Stimulated activated CD4-positive, alpha-beta T cell treated with anti-CD3 and anti-CD28 coated beads, Interleukin-12 subunit alpha, Interleukin-12 subunit beta, amount 100 ng/mL, for 24 hours (primary cell): ENCODE measurements at regions not wholly inside any gene's neighbourhood (a gene's known extent, or its start where the extent isn't known, plus 50 kb on each side); places are given as distances from the start of the nearest gene placed in this dataset.

Experiments used
- DNase-seq, 2 experiments: peaks; one replicate each; pipeline ENCODE4 v3.0.0-alpha.2; 2020; ENCODE audit warnings: low read depth in 2 of 2

DNA sequence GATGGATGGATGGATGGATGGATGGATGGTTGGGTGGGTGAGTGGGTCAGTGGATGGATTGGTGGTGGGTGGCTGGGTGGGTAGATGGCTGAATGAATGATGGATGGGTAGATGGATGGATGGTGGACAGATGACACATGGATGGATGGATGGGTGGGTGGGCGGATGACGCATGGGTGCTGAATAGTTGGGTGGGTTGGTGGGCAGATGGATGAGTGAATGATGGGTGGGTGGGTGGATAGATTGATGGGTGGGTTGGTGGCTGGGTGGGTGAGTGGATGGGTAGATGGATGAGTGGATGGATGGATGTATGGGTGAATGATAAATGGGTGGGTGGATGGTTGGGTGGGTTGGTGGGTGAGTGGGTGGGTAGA is 69.9 kb upstream of the NKX1-1 start:
- no peak for DNase-seq

GRCh38 chr4:1475277-1476139 is 69.3 kb upstream of the NKX1-1 start:
- DNase-seq = no peak

GRCh38 chr4:1474126-1475090 is 68.2 kb upstream of the NKX1-1 start:
- DNase-seq = no peak

- DNase-seq = no peak
These were observed 67.5 kb upstream of the NKX1-1 start for GRCh38 chr4:1473718-1474117.

DNA sequence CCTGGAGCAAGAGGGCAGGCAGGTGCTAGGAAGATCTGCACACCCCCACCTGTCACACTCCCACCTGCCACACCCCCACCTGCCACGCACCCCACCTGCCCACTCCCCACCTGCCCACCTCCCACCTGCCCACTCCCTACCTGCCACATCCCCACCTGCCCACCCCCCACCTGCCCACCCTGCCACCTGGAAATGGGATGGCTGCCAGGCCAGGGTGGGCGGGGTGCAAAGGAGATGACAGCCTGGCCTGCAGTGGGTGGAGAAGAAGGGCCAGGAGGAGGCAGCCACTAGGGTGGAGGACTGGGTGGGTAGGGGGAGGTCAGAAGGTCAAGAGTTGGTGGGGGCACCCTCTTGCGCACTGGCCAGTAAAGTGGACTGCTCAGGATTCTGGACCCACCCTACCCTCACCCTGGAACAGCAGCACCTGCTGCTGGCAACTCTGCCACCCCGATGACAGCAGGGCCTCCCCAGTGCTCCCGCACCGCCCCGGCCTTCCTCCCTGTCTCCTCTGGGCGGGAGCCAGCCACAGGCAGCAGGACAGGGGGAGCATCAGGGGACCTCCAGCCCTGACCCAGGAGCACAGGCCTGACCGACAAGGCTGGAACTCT is 66.8 kb upstream of the NKX1-1 start:
- no peak for DNase-seq

DNA sequence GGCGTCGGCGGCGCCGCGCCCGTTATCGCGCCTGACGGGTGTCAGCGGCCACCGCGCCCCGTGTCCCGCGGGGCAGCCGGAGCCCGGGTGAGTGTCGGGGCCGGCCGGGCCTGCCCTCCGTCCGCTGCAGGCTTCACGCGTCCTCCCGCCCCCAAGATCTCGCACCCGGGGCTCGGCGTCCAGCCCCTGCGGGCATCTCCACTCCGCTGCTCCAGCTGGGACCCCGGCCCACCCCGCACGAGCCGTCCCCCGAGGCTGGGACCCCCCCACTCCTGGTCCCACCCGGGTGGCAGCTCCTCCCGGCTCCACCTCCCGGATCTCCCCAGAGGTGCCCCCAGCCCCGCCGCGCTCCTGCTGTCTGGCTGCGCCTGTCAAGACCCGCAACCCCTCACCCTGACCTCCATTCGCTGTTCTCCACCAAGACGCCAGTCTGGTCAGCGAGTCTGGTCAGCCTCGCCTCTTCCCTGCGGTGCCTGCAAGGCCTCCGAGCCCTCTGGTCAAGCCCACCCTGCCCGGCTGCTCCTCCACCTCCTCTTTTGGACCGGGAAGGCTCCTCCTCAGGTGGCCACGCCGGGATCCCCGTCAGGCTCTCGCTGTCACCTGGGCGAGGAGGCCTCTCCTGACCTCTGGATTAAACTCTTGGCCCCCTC is 66.0 kb upstream of the NKX1-1 start:
- no peak for DNase-seq

GRCh38 chr4:1471443-1472147 is 65.4 kb upstream of the NKX1-1 start:
- DNase-seq = no peak

DNA sequence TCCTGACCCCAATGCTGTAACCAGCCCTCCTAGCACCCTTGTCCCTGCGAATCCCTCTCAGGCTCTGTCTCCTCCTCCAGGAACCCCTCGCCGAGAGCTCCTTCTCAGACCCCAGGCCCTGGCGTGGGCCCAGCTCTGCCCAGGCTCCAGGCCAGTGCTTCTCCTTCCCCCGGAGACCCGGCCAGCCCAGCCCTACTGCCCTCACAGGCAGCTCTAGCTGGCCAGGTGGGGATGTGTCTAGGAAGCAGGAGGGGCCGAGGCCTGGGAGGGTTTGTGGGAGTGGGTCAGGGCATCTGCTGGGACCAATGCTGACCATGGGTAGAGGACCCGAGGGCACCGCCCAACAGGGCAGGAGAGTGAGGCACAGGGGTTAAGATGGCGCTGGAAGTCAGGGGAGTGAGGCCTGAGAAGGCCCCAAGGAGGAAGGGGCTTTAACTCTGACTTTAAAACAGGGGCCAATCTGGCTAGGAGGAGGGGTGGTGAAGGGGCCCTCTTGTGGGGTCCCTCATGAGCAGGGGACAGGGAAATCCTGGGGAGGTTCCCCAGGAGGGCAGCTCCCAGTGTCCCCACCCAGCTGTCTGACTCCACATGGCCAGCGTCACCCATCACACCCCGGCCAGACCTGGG is 64.7 kb upstream of the NKX1-1 start:
- DNase-seq = no peak

DNA sequence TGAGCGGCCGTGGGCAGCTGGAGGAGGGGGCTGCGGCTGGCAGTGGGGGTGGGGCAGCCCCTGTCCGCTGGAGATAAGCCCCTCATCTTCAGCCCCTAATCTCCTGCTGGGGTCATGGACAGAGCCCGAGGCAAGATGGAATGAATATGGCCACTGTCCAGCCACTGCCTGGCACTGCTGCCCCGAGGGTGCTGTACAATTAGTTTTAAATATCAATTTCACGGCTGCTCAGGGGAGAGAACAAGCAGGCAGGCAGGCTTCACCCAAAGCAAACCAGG is 64.1 kb upstream of the NKX1-1 start:
- no peak for DNase-seq

DNA sequence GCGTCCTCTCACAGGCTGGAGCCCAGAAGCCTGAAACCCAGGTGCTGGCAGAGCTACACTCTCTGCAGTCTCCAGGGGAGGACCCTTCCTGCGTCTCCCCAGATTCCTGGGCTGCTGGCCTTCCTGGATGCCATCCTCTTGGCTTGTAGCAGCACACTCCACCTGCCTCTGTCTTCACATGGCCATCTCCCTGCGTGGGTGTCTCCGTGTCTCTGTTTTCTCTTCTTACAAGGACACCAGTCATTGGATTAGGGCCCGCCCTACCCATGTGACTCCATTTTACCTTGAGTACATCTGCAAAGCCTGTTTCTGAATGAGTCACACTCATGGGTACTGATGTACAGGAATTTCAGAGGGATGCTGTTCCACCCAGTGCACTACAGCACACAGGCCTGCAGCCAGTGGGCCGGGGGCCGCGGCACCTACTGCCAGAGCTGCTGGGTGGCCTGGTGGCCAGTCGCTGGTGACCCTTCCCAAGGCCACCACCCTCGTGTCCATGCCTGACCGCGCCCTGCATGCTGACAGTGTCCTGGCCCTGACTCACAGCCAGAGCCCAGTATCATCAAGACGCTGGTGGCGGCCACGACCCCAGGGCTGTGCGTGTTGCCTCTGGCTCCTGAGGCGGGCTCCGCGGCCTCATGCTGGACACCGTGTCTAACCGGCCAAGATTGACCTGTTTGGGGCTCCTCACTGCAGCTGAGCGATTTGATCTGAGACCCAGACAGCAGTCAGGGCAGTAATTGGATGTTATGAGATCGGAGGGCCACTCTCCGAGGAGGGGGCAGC is 63.6 kb upstream of the NKX1-1 start:
- no peak for DNase-seq

GRCh38 chr4:1469043-1469442 is 62.8 kb upstream of the NKX1-1 start:
- no peak for DNase-seq

DNA sequence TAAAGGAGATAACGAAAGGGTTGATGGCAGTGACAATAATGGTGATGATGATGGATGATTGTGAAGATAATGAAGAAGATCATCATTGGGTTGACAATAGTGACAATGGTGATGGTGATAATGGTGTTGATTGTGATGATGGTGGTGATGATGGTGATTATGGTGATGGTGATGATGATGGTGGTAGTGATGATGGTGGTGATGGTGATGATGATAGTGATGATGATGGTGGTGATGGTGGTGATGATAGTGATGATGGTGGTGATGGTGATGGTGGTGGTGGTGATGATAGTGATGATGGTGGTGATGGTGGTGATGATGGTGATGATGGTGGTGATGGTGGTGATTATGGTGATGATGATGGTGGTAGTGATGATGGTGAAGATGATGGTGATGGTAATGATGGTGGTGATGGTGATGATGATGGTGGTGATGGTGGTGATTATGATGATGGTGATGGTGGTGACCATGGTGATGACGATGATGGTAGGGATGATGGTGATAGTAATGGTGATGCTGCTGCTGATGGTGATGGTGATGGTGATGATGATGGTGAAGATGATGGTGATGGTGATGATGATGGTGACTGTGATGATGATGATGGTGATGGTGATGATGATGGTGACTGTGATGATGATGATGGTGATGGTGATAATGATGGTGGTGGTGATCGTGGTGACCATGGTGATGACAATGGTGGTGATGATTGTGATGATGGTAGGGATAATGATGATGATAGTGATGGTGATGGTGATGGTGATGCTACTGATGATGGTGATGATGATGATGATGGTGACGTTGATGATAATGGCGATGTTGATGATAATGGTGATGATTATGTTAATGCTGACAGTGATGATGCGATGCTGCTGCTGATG is 61.6 kb upstream of the NKX1-1 start:
- DNase-seq = no peak

- no peak for DNase-seq
These were observed 60.6 kb upstream of the NKX1-1 start for GRCh38 chr4:1466863-1467165.

DNA sequence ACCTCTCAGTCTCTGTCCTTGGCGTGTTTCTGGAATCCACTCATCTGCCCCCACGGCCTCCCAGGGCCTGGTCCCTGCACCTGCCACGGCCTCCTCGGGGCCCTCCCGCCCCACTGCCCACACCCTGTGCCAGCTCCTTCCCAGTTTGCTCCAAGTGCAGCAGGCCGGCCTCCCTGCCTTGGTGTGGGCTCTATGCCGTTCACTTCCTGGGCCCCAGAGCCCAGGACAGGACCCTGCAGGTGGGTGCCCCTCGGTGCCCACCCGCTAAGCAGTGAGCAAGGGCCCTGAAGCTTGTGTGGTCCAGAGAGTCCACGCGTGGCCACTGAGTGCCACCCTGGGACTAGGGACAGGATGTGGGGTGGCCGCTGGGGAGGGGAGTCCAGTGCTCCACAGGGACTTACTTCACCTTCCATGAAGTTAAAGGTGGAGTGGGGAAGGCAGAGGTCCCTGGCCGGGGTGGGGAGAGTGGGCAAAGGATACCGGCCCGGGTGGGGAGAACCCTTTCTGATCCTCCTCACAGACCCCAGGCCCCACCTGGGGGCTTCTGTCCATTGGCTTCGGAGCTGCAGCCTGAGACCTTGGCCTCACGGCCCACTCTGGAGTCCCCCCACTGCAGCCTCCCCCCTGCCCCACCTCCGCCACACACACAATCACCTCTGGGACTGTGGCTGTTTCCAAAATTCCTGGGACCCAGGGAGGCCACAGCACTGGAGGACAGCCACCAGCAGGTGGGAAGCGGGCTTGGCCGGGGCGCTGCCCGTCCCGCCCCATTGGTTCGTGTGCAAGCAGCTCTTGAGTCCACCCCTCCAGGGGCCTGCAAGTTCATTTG is 60.0 kb upstream of the NKX1-1 start:
- DNase-seq = no peak

DNA sequence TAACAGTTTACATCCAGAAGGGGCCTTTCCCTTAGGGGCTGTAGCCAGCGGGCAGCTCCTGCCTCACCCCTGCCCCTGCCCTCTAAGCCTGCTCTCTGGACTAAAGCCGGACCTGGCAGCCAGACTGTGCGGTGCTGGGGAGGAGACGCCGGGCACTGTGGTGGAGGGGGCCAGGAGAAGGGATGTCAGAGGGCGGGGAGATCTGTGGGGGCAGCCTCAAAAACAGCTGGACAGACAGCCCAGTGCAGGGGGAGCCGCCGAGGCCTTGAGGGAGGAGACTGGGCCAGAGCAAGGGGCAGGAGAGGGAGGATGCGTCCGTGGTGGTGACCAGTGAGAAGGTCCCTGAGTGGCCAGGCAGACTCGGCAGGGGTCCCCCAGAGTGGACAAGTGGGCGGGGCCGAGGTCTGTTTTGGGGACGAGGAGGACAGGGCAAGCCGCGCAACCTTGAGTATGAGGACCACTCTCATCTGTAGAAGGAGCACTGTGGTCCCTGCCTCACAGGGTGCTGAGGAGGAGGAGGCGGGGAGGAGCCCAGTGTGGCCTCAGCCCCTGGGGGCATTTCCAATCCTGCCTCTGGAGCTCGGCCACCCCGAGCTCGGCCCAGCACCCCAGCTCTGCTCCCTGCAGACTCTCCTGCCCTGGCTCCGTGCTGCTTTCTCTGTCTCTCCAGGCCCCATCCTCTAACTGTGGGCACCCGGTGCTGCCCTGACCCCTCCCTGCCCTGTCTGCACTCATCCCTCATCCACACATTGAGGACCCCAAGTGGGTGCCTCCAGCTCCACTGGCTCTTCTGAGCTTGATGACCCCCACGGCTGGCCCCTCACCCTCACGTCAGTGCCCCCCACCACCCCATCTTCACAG is 59.2 kb upstream of the NKX1-1 start:
- no peak for DNase-seq

DNA sequence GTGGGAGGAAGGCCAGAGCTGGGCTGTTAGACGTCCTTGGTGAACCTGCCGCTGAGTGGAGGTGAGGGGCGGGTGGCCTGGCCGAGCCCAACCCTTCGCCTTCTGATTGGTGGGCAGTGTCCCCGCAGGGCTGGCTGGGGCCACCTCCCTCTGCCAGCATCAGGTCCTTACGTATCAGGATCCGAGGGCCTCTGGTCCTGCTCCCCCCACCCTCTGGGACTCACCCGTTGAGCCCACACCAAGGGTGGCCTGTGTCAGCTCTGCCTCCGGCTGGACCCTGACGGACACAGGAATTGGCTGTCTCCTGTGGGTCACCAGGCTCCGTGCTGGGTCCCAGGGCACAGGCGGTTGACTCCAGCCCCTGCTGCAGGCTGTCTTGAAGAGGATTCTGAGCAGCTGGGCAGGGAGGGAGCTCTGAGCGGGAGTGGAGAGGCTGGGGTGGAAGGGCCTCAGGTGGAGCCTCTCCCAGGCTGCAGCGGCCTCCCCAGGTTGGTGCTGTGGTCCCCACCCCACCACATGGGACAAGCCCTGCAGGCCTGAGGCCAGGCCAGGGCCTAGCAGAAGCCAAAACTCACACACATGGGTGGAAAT is 58.4 kb upstream of the NKX1-1 start:
- DNase-seq = no peak

- DNase-seq = no peak
These were observed 57.8 kb upstream of the NKX1-1 start for GRCh38 chr4:1463927-1464540.
